ENCODE measurements at regions not wholly inside any gene's neighbourhood (a gene's known extent, or its start where the extent isn't known, plus 50 kb on each side); places are given as distances from the start of the nearest gene placed in this dataset.

DNA sequence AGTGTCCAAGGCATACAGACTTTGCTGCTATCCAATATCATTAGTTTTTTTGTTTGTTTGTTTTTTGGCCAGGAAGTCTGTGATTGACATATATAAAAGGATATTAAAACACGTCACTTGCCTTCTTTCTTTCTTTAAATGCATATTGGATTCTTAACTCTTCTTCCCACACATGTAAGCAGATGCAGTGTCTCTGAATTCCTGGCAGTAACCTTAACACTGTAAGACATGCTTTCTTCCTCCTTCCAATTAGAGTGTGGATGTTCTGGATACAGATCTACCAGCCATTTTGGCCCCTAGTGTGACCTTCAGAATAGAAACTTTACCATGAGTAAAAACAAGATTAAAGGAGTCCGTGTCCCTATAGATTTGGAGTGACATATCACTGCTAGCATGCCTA is 967.4 kb upstream of the PRR20A start:
- no peak for DNase-seq (ENCODE audit: low read depth in 1 of 2, low spot score in 2 of 2)
- Histone ChIP-seq H3K27me3 (replicated peaks in 1 of 4; ENCODE audit: control insufficient read depth in 3 of 4, extremely low read depth in 1 of 4, insufficient read depth in 3 of 4, low read length in 3 of 4) (no peaks in the 10 kb centered on the region), H4K5ac (ENCODE audit: insufficient read length, low read depth, low read length) (no peak overlapping the region), H3K79me2 (ENCODE audit: control insufficient read depth in 1 of 2, insufficient read depth in 2 of 2, low read length in 2 of 2) (no peaks in the 10 kb centered on the region), H3K79me1 (ENCODE audit: low read depth, low read length) (no peaks in the 10 kb centered on the region), H3K56ac (replicated peaks; ENCODE audit: insufficient read length, low read depth, low read length) (no peak overlapping the region), H3K4ac (replicated peaks; ENCODE audit: insufficient read length, low read depth, low read length) (no peak overlapping the region), H2AK5ac (ENCODE audit: low read depth, low read length) (no peak overlapping the region), H3K4me1 (replicated peaks in 1 of 4; ENCODE audit: control insufficient read depth in 3 of 4, insufficient read depth in 4 of 4, low read length in 3 of 4) (no peaks in the 10 kb centered on the region), H2BK12ac (ENCODE audit: low read depth, low read length) (no peak overlapping the region), H3K36me3 (ENCODE audit: control insufficient read depth in 2 of 4, insufficient read depth in 4 of 4, low read length in 3 of 4) (no peaks in the 10 kb centered on the region), H3K9me3 (ENCODE audit: insufficient read depth in 2 of 2, low read depth in 1 of 2, low read length in 1 of 2) (no peaks in the 10 kb centered on the region), H3K9ac (replicated peaks in 1 of 4; ENCODE audit: extremely low read depth in 1 of 4, low read depth in 3 of 4, low read length in 3 of 4) (no peak overlapping the region), H4K91ac (replicated peaks; ENCODE audit: insufficient read length, low read length) (no peak overlapping the region), H2BK15ac (ENCODE audit: low read length) (no peak overlapping the region), H3K23me2 (ENCODE audit: low read depth, low read length) (no peaks in the 10 kb centered on the region), H2BK20ac (ENCODE audit: low read length) (no peak overlapping the region), H3K4me3 (ENCODE audit: extremely low read depth in 1 of 4, insufficient read depth in 2 of 4, low read depth in 3 of 4, low read length in 4 of 4) (no peak overlapping the region), H2AFZ (ENCODE audit: low read length) (0 out of 2 replicates have a peak overlapping the region, but pooled peaks have one; percentile 18), H3K23ac (ENCODE audit: insufficient read length) (no peak overlapping the region), H3K18ac (ENCODE audit: extremely low read depth, low read length) (no peak overlapping the region), H4K20me1 (replicated peaks in 1 of 2; ENCODE audit: control insufficient read depth in 1 of 2, insufficient read depth in 2 of 2, low read length in 2 of 2) (no peaks in the 10 kb centered on the region), H4K8ac (ENCODE audit: extremely low read depth, insufficient read depth, low read length) (no peak overlapping the region), H2BK120ac (replicated peaks; ENCODE audit: low read depth, low read length) (no peak overlapping the region), H3K27ac (ENCODE audit: low read depth, low read length) (no peak overlapping the region), H3K14ac (ENCODE audit: insufficient read length) (no peak overlapping the region), H3K4me2 (ENCODE audit: insufficient read depth in 1 of 2, low read depth in 2 of 2, low read length in 2 of 2) (no peak overlapping the region), H2BK5ac (ENCODE audit: low read depth, low read length) (no peak overlapping the region)
- TF ChIP-seq KDM4A (IDR thresholded peaks at IDR 0.05; ENCODE audit: low read depth, low read length, severe bottlenecking) (no peak), TEAD4 (IDR thresholded peaks at IDR 0.05; ENCODE audit: low read depth, low read length) (no peak), RBBP5 (IDR thresholded peaks at IDR 0.05; ENCODE audit: borderline replicate concordance, low read depth, low read length) (no peak), YY1 (IDR thresholded peaks at IDR 0.05; ENCODE audit: low read depth, low read length) (no peak), RAD21 (IDR thresholded peaks at IDR 0.05 in 1 of 2, conservative IDR thresholded peaks at IDR 0.05 in 1 of 2; ENCODE audit: low read depth in 2 of 2, low read length in 2 of 2) (no peak), BRCA1 (IDR thresholded peaks at IDR 0.05; ENCODE audit: low read depth, low read length) (no peak), CREB1 (IDR thresholded peaks at IDR 0.05) (no peak)
- TF ChIP-seq, protein P1, sequence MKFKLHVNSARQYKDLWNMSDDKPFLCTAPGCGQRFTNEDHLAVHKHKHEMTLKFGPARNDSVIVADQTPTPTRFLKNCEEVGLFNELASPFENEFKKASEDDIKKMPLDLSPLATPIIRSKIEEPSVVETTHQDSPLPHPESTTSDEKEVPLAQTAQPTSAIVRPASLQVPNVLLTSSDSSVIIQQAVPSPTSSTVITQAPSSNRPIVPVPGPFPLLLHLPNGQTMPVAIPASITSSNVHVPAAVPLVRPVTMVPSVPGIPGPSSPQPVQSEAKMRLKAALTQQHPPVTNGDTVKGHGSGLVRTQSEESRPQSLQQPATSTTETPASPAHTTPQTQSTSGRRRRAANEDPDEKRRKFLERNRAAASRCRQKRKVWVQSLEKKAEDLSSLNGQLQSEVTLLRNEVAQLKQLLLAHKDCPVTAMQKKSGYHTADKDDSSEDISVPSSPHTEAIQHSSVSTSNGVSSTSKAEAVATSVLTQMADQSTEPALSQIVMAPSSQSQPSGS (IDR thresholded peaks at IDR 0.05; ENCODE audit: low read length) = no peak
- CTCF ChIA-PET (ENCODE audit: partially characterized antibody) = no interaction called here
- WGBS, 2 experiments (ENCODE audit: extremely low coverage in 1 of 2, insufficient coverage in 1 of 2, insufficient read length in 1 of 2, insufficient replicate concordance in 2 of 2, low coverage in 1 of 2, low lambda C conversion rate in 2 of 2, missing lambda C conversion rate in 1 of 2) = 92% methylated on average over 2 of the region's 2 CpGs; no CpG with 5 or more reads in 1 of the 2 experiments
- POLR2A ChIA-PET (ENCODE audit: partially characterized antibody) = no interaction called here
- no peak for FAIRE-seq

All from H1 (cell line).